Ovary (tissue), 7 donors: ENCODE measurements at regions not wholly inside any gene's neighbourhood (a gene's known extent, or its start where the extent isn't known, plus 50 kb on each side); places are given as distances from the start of the nearest gene placed in this dataset.
"Not testable (repeated sequence)": the region's sequence is repeated elsewhere in the genome, so short reads cannot be mapped to it uniquely, and the experiment has no call there.

Experiments
- DNase-seq, 5 donors: peaks; one replicate each; pipeline ENCODE4 v3.0.0-alpha.2; 2019 to 2020
- H3K27ac ChIP-seq, 2 donors: fragments of 200-600 bp; one replicate each; pipeline versions ENCODE4 v1.5.1 to v1.8.0; 2019 to 2022
- H3K27me3 ChIP-seq: fragments of 200-600 bp; one replicate; pipeline ENCODE4 v1.8.0; 2022
- H3K36me3 ChIP-seq: fragments of 200-600 bp; sonication (generic); one replicate; pipeline ENCODE4 v1.5.1; 2019
- H3K4me1 ChIP-seq: one replicate; pipeline ENCODE4 v1.8.1; 2013; ENCODE audit warnings: mild to moderate bottlenecking, moderate library complexity; ENCODE audit not compliant: insufficient read depth
- H3K4me3 ChIP-seq: fragments of 200-600 bp; sonication (generic); one replicate; pipeline ENCODE4 v1.5.1; 2017
- H3K9me3 ChIP-seq, 2 donors: fragments of 200-600 bp in 1 of 2; sonication (generic) in 1 of 2; one replicate each; pipeline versions ENCODE4 v1.5.1 to v1.8.1; 2013 to 2019; ENCODE audit warnings: mild to moderate bottlenecking in 1 of 2, moderate library complexity in 1 of 2
- EP300 ChIP-seq: sonication (generic); formaldehyde crosslinking; IDR thresholded peaks from one replicate; pipeline ENCODE4 v1.6.1; 2017; ENCODE audit warnings: antibody characterized with exemption
- POLR2A ChIP-seq: fragments of 450-650 bp; IDR thresholded peaks from one replicate; pipeline ENCODE4 v1.6.1; 2017; ENCODE audit warnings: antibody characterized with exemption, mild to moderate bottlenecking, moderate library complexity
- WGBS, 3 donors: extraction: QIAGEN DNeasy Blood & Tissue Kit in 1 of 3; methylation state at CpG; one replicate each; pipeline versions ENCODE4 v1.1.5 to v1.1.7; 2013 to 2017; 5-methylcytosine and 5-hydroxymethylcytosine counted together
- intact Hi-C, 4 donors: fragments of 100-400 bp; cut with DNase I; formaldehyde crosslinking; loops; one replicate each; pipeline versions ENCODE4 v1.11.0 to v1.15.1; 2022 to 2023
- TF ChIP-seq, protein P1 (sequence below), 3 donors: fragments of 450-650 bp in 2 of 3; fragments of 200-600 bp in 1 of 3; IDR thresholded peaks; one replicate each; pipeline versions ENCODE4 v1.5.1 to v1.8.0; 2016 to 2022; ENCODE audit warnings: antibody characterized with exemption in 3 of 3, mild to moderate bottlenecking in 1 of 3
- donor health status: DM: no; HTN: no; CAD: no; lungs with moderate emphysema.
- donor health status: DM: no; HTN: no; CAD: no.
- donor health status: Bipolar disorder and iron deficiency.
- donor health status: DM: no; HTN: no; CAD: no.
- donor health status: DM: yes; HTN: yes; CAD: no.

DNA sequence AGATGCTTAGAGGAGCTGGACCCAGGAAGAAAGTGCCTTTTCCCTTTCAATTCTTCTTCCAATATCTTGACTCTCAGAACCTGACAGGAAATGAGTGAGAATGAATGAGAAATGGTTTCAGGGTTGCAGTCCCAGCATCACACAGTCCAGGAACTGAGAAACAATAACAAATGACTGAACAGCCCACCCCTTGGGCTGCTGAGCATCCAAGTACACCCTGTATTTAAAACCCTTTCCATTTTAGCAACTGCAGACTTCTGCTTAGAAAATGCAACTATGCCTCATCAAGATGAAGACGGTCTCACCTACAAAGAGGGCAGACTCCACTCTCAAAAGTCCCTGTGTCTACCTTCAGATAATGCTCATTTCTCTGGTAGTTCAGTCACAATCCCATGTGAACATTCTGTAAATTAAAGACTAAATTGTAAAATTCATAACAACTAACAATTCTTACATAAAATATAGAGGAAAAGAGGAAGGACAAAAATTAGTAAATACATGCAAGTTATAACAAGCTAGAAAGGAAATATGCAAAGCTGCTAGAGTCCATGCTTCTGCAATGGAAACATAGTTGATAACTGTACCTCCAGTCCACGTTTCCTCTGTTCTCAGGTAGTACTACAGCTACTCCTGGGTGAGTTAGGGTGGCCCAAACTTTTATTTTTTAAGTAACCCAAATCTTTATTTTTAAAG, 316.5 kb downstream of the ICE1 start:
- Histone ChIP-seq H3K27ac (no peak overlapping the region), H3K9me3 (peaks cover 0 to 3% of the 10 kb centered on the region in 2 donors), H3K4me1 (no peaks in the 10 kb centered on the region), H3K4me3 (no peak overlapping the region), H3K27me3 (no peaks in the 10 kb centered on the region), H3K36me3 (no peaks in the 10 kb centered on the region)
- WGBS, 3 donors = 70 to 85% (median 80%) methylated on average over 2 of the region's 2 CpGs
- no peak for DNase-seq
- intact Hi-C loops = no loop called here
- TF ChIP-seq POLR2A (no peak), EP300 (no peak)

DNA sequence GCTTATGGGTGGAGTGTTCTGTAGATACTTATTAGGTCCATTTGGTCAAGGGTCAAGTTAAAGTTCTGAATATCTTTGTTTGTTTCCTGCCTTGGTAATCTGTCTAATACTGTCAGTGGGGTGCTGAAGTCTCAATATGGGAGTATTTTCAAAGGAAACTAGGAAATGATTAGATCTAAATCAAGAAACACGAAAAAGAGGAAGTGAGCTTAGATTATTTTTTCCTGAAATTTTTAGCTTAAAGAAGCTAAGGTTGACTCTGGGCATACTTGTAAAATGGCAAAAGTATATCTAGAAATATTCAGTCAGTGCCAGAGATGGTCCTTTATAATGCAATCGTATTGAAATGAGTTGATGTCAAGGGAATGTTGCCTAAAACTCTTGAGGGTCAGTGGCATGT, 313.5 kb downstream of the ICE1 start:
- Histone ChIP-seq H3K4me1 (no peaks in the 10 kb centered on the region), H3K27ac (no peak overlapping the region), H3K9me3 (no peaks in the 10 kb centered on the region), H3K27me3 (no peaks in the 10 kb centered on the region), H3K36me3 (no peaks in the 10 kb centered on the region), H3K4me3 (no peak overlapping the region)
- no peak for DNase-seq
- TF ChIP-seq, protein P1, sequence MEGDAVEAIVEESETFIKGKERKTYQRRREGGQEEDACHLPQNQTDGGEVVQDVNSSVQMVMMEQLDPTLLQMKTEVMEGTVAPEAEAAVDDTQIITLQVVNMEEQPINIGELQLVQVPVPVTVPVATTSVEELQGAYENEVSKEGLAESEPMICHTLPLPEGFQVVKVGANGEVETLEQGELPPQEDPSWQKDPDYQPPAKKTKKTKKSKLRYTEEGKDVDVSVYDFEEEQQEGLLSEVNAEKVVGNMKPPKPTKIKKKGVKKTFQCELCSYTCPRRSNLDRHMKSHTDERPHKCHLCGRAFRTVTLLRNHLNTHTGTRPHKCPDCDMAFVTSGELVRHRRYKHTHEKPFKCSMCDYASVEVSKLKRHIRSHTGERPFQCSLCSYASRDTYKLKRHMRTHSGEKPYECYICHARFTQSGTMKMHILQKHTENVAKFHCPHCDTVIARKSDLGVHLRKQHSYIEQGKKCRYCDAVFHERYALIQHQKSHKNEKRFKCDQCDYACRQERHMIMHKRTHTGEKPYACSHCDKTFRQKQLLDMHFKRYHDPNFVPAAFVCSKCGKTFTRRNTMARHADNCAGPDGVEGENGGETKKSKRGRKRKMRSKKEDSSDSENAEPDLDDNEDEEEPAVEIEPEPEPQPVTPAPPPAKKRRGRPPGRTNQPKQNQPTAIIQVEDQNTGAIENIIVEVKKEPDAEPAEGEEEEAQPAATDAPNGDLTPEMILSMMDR (IDR thresholded peaks at IDR 0.05) = no peak
- TF ChIP-seq EP300 = no peak
- intact Hi-C loops = no loop called here
- WGBS, 3 donors = 70 to 83% (median 77%) methylated on average over 2 of the region's 2 CpGs

DNA sequence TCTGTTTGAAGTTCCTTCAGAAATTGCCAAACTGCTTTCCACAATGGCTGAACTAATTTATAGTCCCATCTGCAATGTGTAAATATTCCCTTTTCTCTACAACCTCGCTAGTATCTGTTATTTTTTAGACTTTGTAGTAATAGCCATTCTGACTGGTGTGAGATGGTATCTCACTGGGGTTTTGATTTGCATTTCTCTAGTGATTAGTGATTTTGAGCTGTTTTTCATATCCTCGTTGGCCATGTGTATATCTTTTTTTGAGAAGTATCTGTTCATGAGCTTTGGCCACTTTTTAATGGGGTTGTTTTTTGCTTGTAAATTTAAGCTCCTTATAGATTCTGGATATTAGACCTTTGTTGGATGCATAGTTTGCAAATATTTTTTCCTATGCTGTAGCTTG, 310.6 kb downstream of the ICE1 start:
- H3K4me1 ChIP-seq, H3K9me3 ChIP-seq, H3K36me3 ChIP-seq, DNase-seq, intact Hi-C loops, H3K27ac ChIP-seq, H3K27me3 ChIP-seq, H3K4me3 ChIP-seq: not testable (repeated sequence)
- 67 to 78% (median 75%) methylated on average over 2 of the region's 2 CpGs for WGBS, 3 donors

DNA sequence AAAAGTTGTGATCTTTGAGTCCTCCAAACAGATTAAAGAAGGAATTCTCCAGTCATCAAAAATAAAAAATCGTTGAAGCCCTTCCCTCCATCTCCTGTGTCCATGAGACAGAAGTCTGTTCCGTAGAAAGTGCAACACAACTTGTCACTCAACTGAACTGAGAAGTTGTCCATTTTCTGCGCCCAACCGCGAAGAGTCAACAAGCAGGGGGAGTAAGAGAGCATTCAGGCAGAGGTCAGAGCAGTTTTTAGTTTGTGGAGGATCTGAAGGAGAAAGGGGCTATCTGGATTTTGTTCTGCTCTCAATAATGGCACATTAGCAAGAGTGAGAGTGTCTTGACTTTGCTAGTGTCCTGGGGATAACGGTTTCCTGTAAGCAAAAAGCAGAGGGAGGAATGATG, 303.9 kb downstream of the ICE1 start:
- intact Hi-C loops = no loop called here
- no peak for DNase-seq
- 78 to 83% (median 83%) methylated on average over 6 of the region's 6 CpGs for WGBS, 3 donors
- no peak overlapping the region for H3K4me3 ChIP-seq
- H3K36me3 ChIP-seq = no peaks in the 10 kb centered on the region
- H3K27ac ChIP-seq = no peak overlapping the region
- H3K27me3 ChIP-seq = no peaks in the 10 kb centered on the region
- no peaks in the 10 kb centered on the region for H3K9me3 ChIP-seq
- no peaks in the 10 kb centered on the region for H3K4me1 ChIP-seq
- TF ChIP-seq, protein P1 (IDR thresholded peaks at IDR 0.05) = no peak
- TF ChIP-seq EP300 = no peak
- TF ChIP-seq POLR2A = no peak

DNA sequence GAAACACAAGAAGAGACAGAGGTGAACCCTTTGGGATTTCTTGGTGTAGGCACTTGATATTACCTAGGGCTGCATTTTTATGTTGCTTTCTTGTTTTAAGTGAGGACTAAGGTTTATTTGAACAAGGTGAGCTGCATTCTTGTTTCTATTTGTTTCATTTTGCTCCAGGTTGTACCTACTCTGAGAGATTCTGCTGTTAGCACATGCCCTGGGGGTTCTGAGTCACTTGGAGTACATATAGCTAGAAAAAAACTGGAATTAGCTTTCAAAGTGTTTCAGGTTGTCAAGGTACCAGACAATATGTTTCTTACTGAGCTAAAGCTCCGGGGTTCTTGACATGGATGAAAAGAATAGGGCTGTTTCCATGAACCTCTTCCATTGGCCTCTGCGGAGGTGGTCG, 299.4 kb downstream of the ICE1 start:
- Histone ChIP-seq H3K27ac (no peak overlapping the region), H3K27me3 (no peaks in the 10 kb centered on the region), H3K36me3 (no peaks in the 10 kb centered on the region), H3K9me3 (no peaks in the 10 kb centered on the region), H3K4me1 (no peaks in the 10 kb centered on the region), H3K4me3 (no peak overlapping the region)
- intact Hi-C loops = no loop called here
- DNase-seq = no peak
- TF ChIP-seq EP300 (no peak), POLR2A (no peak)
- TF ChIP-seq, protein P1 (IDR thresholded peaks at IDR 0.05) = no peak
- 79 to 98% (median 84%) methylated on average over 3 of the region's 3 CpGs for WGBS, 3 donors
